Panc1 (cell line): ENCODE measurements at regions not wholly inside any gene's neighbourhood (a gene's known extent, or its start where the extent isn't known, plus 50 kb on each side); places are given as distances from the start of the nearest gene placed in this dataset.

ENCODE experiments used
- ATAC-seq: fragments of 200-7000 bp; cut with Tn5 transposase; 2 replicates; pipeline ENCODE4 v1.9.1; 2020; ENCODE audit warnings: mild to moderate bottlenecking, moderate library complexity
- BruUV-seq: library from RNA; stranded (reverse); fragments of 400-500 nt; replicated peaks from 2 replicates; lab custom pipeline; 2021; lab: Mats Ljungman, UMichigan
- CTCF ChIA-PET: fragments of 300-600 bp; sonication (Branson Sonifier 250); formaldehyde crosslinking; loops from one replicate; lab custom pipeline; 2022; ENCODE audit warnings: antibody characterized with exemption; lab: Charles Lee
- POLR2A ChIA-PET: fragments of 300-600 bp; sonication (Branson Sonifier 250); formaldehyde crosslinking; loops from one replicate; lab custom pipeline; 2022; ENCODE audit warnings: antibody characterized with exemption; lab: Charles Lee
- DNase-seq: peaks from one replicate; pipeline ENCODE4 v3.0.0-alpha.2; 2010; ENCODE audit warnings: low read depth, low spot score
- H3K27ac ChIP-seq: 2 replicates; pipeline ENCODE4 v1.5.1; 2011; ENCODE audit warnings: mild to moderate bottlenecking, low read length, inconsistent platforms
- H3K27me3 ChIP-seq: fragments of 200-500 bp; sonication (Bioruptor generic); 2 replicates; pipeline ENCODE4 v1.6.0; 2014; ENCODE audit warnings: low read length, inconsistent platforms; ENCODE audit not compliant: control insufficient read depth, insufficient read depth
- H3K36me3 ChIP-seq: fragments of 200-500 bp; sonication (Bioruptor generic); 2 replicates; pipeline ENCODE4 v1.5.1; 2014; ENCODE audit warnings: inconsistent platforms, mild to moderate bottlenecking, low read length, moderate library complexity; ENCODE audit not compliant: control insufficient read depth, insufficient read depth
- H3K4me1 ChIP-seq: 2 replicates; pipeline ENCODE4 v1.5.1; 2011; ENCODE audit warnings: inconsistent platforms, mild to moderate bottlenecking, low read length, moderate library complexity; ENCODE audit not compliant: control insufficient read depth, insufficient read depth
- H3K4me3 ChIP-seq, 2 experiments: 2 replicates each; pipeline ENCODE4 v1.5.1; 2011 to 2012; ENCODE audit warnings: low read depth in 2 of 2, low read length in 2 of 2, mild to moderate bottlenecking in 2 of 2, inconsistent platforms in 1 of 2, moderate library complexity in 1 of 2
- H3K9me3 ChIP-seq: fragments of 200-500 bp; sonication (Bioruptor generic); 2 replicates; pipeline ENCODE4 v1.5.1; 2014; ENCODE audit warnings: low read depth, mild to moderate bottlenecking, inconsistent platforms, low read length, moderate library complexity; ENCODE audit not compliant: control insufficient read depth, insufficient read depth
- POLR2AphosphoS5 ChIP-seq: IDR thresholded peaks from 2 replicates; pipeline ENCODE4 v1.6.1; 2012; ENCODE audit warnings: mild to moderate bottlenecking, low read depth, low read length, moderate library complexity
- REST ChIP-seq, 2 experiments: IDR thresholded peaks; 2 replicates each; pipeline ENCODE4 v1.6.1; 2011 to 2012; ENCODE audit warnings: low read depth in 2 of 2, control low read depth in 1 of 2, low read length in 1 of 2, mild to moderate bottlenecking in 1 of 2, moderate library complexity in 1 of 2; ENCODE audit not compliant: insufficient read depth in 1 of 2
- SIN3A ChIP-seq: IDR thresholded peaks from 2 replicates; pipeline ENCODE4 v1.6.1; 2012; ENCODE audit warnings: low read depth, mild to moderate bottlenecking, low read length, moderate library complexity, borderline replicate concordance; ENCODE audit not compliant: insufficient read depth
- TCF7L2 ChIP-seq: IDR thresholded peaks from 2 replicates; pipeline ENCODE4 v1.6.1; 2011; ENCODE audit warnings: mild to moderate bottlenecking, low read depth, low read length, inconsistent platforms
- in situ Hi-C: cut with HindIII; loops from 2 replicates; pipeline ENCODE4 v1.10.0; 2016; ENCODE audit warnings: low sequenced_read_pairs, low pct_unique_long_range_greater_than_20kb
- intact Hi-C: fragments of 100-400 bp; cut with micrococcal nuclease; formaldehyde crosslinking; loops from one replicate; pipeline ENCODE4 v1.10.0; 2022; ENCODE audit not compliant: unreplicated experiment
- TF ChIP-seq, protein P1 (sequence below): fragments of 450-650 bp; IDR thresholded peaks from 2 replicates; pipeline ENCODE4 v1.5.1; 2017; ENCODE audit warnings: mild to moderate bottlenecking

- in situ Hi-C loops: no loop called here
- BruUV-seq: no TSS peak
These were observed 1537.9 kb upstream of the PRR20A start for GRCh38 chr13:55602784-55603183.

DNA sequence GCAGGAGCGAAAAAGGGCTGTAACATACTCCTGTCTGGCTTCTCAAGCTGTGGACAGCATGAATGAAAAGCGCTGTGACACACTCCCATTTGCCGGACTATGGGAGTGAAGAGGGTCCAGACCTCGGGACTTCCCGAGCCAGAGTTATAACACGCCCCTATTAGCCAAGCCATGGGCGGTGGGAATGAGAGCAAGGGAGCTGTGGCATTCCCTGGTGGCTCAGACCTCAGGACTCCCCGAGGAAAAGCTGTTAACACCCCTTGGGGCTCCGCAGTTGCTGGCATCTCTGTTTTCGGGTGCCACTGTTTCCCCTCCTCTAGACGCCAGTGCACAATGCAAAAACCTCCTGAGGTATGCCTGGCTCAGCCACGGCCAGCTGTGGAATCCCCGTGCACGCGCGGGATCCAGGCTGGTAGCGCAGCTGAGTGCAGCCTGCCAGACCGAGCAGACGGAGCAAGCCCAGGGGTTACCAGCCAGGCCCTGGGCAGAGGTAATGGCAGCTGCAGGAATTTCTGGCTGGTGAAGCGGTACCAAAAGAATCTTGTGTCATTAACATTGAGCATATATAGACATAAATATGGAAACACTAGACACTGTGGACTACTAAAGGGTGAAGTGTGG is 1534.6 kb upstream of the PRR20A start:
- no peaks in the 10 kb centered on the region for H3K27me3 ChIP-seq
- ATAC-seq (no peak), DNase-seq (no peak)
- no TSS peak for BruUV-seq
- in situ Hi-C loops (no loop called here), intact Hi-C loops (no loop called here)
- no peaks in the 10 kb centered on the region for H3K9me3 ChIP-seq
- ChIA-PET POLR2A (no interaction called here), CTCF (no interaction called here)
- H3K4me1 ChIP-seq: no peaks in the 10 kb centered on the region
- H3K27ac ChIP-seq: no peak overlapping the region
- TF ChIP-seq REST (IDR thresholded peaks at IDR 0.05; ENCODE audit: insufficient read depth in 1 of 2, low read depth in 2 of 2, low read length in 1 of 2) (no peak), POLR2AphosphoS5 (no peak), TCF7L2 (no peak), SIN3A (no peak)
- TF ChIP-seq, protein P1, sequence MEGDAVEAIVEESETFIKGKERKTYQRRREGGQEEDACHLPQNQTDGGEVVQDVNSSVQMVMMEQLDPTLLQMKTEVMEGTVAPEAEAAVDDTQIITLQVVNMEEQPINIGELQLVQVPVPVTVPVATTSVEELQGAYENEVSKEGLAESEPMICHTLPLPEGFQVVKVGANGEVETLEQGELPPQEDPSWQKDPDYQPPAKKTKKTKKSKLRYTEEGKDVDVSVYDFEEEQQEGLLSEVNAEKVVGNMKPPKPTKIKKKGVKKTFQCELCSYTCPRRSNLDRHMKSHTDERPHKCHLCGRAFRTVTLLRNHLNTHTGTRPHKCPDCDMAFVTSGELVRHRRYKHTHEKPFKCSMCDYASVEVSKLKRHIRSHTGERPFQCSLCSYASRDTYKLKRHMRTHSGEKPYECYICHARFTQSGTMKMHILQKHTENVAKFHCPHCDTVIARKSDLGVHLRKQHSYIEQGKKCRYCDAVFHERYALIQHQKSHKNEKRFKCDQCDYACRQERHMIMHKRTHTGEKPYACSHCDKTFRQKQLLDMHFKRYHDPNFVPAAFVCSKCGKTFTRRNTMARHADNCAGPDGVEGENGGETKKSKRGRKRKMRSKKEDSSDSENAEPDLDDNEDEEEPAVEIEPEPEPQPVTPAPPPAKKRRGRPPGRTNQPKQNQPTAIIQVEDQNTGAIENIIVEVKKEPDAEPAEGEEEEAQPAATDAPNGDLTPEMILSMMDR: no peak
- no peaks in the 10 kb centered on the region for H3K36me3 ChIP-seq
- H3K4me3 ChIP-seq: no peak overlapping the region

More at GRCh38 chr13:55602784-55603183, 1537.9 kb upstream of the PRR20A start:
- no peak for DNase-seq
- Histone ChIP-seq H3K4me1 (no peaks in the 10 kb centered on the region), H3K27me3 (no peaks in the 10 kb centered on the region), H3K9me3 (no peaks in the 10 kb centered on the region), H3K4me3 (no peak overlapping the region), H3K27ac (no peak overlapping the region), H3K36me3 (no peaks in the 10 kb centered on the region)
- intact Hi-C loops: no loop called here
- CTCF ChIA-PET: no interaction called here
- ATAC-seq: no peak
- POLR2A ChIA-PET: no interaction called here
- TF ChIP-seq TCF7L2 (no peak), REST (IDR thresholded peaks at IDR 0.05; ENCODE audit: insufficient read depth in 1 of 2, low read depth in 2 of 2, low read length in 1 of 2) (no peak), SIN3A (no peak)
- TF ChIP-seq, protein P1: no peak
